ENCODE measurements at regions not wholly inside any gene's neighbourhood (a gene's known extent, or its start where the extent isn't known, plus 50 kb on each side); places are given as distances from the start of the nearest gene placed in this dataset.

DNA sequence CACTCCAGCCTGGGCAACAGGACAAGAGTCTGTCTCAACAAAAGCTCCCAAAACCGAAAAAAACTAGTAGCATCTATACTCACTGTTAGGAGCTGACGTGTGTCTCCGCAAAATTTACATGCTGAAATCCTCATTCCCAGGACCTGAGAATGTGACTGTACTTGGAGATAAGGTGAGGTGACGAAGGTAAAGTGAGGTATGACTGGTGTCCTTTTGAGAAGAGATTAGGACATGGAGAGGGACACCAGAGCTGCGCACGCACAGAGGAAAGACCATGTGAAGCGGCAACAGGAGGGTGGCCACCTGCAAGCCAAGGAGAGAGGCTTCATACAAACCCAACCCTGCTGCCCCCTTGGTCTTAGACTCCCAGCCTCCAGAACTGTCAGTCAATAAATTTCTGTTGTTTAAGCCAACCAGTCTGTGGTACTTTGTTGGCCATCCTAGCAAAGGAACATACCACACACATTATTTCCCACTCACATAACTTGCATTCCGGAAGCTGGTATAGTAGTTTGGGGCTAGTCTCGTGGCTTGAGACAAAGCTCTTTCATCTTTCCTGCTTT lies 1154.0 kb upstream of the CELF2 start:
- TF ChIP-seq BACH1 (IDR thresholded peaks at IDR 0.05; ENCODE audit: borderline replicate concordance) (no peak), SMARCA5 (IDR thresholded peaks at IDR 0.05) (no peak), CBFB (IDR thresholded peaks at IDR 0.05; ENCODE audit: low read depth) (no peak), NBN (IDR thresholded peaks at IDR 0.05) (no peak), RBBP5 (conservative IDR thresholded peaks at IDR 0.05) (no peak), RCOR1 (conservative IDR thresholded peaks at IDR 0.05; ENCODE audit: low read depth, low read length) (no peak), RELA (IDR thresholded peaks at IDR 0.05; ENCODE audit: borderline replicate concordance, partially characterized antibody) (no peak), JUNB (IDR thresholded peaks at IDR 0.05) (no peak), EGR1 (IDR thresholded peaks at IDR 0.05; ENCODE audit: borderline replicate concordance in 1 of 2, low read depth in 2 of 2, low read length in 2 of 2) (no peak)
- TF ChIP-seq, protein P1, sequence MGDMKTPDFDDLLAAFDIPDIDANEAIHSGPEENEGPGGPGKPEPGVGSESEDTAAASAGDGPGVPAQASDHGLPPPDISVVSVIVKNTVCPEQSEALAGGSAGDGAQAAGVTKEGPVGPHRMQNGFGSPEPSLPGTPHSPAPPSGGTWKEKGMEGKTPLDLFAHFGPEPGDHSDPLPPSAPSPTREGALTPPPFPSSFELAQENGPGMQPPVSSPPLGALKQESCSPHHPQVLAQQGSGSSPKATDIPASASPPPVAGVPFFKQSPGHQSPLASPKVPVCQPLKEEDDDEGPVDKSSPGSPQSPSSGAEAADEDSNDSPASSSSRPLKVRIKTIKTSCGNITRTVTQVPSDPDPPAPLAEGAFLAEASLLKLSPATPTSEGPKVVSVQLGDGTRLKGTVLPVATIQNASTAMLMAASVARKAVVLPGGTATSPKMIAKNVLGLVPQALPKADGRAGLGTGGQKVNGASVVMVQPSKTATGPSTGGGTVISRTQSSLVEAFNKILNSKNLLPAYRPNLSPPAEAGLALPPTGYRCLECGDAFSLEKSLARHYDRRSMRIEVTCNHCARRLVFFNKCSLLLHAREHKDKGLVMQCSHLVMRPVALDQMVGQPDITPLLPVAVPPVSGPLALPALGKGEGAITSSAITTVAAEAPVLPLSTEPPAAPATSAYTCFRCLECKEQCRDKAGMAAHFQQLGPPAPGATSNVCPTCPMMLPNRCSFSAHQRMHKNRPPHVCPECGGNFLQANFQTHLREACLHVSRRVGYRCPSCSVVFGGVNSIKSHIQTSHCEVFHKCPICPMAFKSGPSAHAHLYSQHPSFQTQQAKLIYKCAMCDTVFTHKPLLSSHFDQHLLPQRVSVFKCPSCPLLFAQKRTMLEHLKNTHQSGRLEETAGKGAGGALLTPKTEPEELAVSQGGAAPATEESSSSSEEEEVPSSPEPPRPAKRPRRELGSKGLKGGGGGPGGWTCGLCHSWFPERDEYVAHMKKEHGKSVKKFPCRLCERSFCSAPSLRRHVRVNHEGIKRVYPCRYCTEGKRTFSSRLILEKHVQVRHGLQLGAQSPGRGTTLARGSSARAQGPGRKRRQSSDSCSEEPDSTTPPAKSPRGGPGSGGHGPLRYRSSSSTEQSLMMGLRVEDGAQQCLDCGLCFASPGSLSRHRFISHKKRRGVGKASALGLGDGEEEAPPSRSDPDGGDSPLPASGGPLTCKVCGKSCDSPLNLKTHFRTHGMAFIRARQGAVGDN (IDR thresholded peaks at IDR 0.05), result no peak
- Histone ChIP-seq H3K4me2 (ENCODE audit: control insufficient read depth, insufficient read depth) (no peak overlapping the region), H3K4me1 (ENCODE audit: control insufficient read depth, insufficient read depth, low read length) (no peaks in the 10 kb centered on the region), H2AFZ (ENCODE audit: control insufficient read depth, low read depth, low read length) (no peak overlapping the region), H3K27me3 (replicated peaks in 1 of 2; ENCODE audit: control insufficient read depth in 2 of 2, insufficient read depth in 2 of 2, low read length in 1 of 2) (no peaks in the 10 kb centered on the region), H3K27ac (ENCODE audit: control insufficient read depth, insufficient read depth) (no peak overlapping the region), H4K20me1 (ENCODE audit: control insufficient read depth, insufficient read depth) (no peaks in the 10 kb centered on the region), H3K79me2 (ENCODE audit: control insufficient read depth, insufficient read depth, low read length) (no peaks in the 10 kb centered on the region), H3K9me3 (replicated peaks; ENCODE audit: control insufficient read depth, insufficient read depth, low read length) (no peaks in the 10 kb centered on the region), H3K4me3 (no peak overlapping the region), H3K9ac (ENCODE audit: control insufficient read depth, insufficient read depth, low read length) (no peak overlapping the region), H3K36me3 (ENCODE audit: control insufficient read depth in 2 of 2, insufficient read depth in 2 of 2, low read length in 1 of 2) (no peaks in the 10 kb centered on the region)
- ChIA-PET CTCF (interaction anchor here (1.5 kb wide), 1 partner anchor 14 kb away, joined by 3 read pairs; no protein-coding TSS in a partner anchor), SMC1A (ENCODE audit: uncharacterized antibody, unreplicated experiment) (no interaction called here), POLR2A (no interaction called here), RAD21 (ENCODE audit: unreplicated experiment) (interaction anchor here (0.6 kb wide), 1 partner anchor 717 kb away, joined by 3 read pairs; no protein-coding TSS in a partner anchor)
- in situ Hi-C loops (cut with MboI), result no loop called here
- no peak for DNase-seq (ENCODE audit: low read depth, low spot score)
- no TSS peak for BruUV-seq (replicated peaks)
- intact Hi-C loops (cut with micrococcal nuclease; ENCODE audit: unreplicated experiment), result no loop called here
- ATAC-seq, result no peak
- WGBS (ENCODE audit: insufficient coverage, insufficient replicate concordance, low lambda C conversion rate, missing lambda C conversion rate), result 33% methylated on average over 9 of the region's 9 CpGs
- no peak for FAIRE-seq
